HCT116 (cell line): ENCODE measurements at regions not wholly inside any gene's neighbourhood (a gene's known extent, or its start where the extent isn't known, plus 50 kb on each side); places are given as distances from the start of the nearest gene placed in this dataset.

ENCODE experiments used
- CTCF ChIP-seq, 3 experiments: fragments of 200-600 bp in 1 of 3; sonication (generic) in 1 of 3; IDR thresholded peaks in 2 of 3; conservative IDR thresholded peaks in 1 of 3; 2 replicates each; pipeline ENCODE4 v1.5.1; 2012 to 2017; ENCODE audit warnings: low read depth in 2 of 3, low read length in 2 of 3, antibody characterized with exemption in 1 of 3, borderline replicate concordance in 1 of 3, control low read depth in 1 of 3, mild to moderate bottlenecking in 1 of 3, mixed read lengths in 1 of 3, mixed run types in 1 of 3, moderate library complexity in 1 of 3; ENCODE audit not compliant: insufficient read depth in 1 of 3
- EZH2 ChIP-seq: fragments of 200-600 bp; sonication (generic); IDR thresholded peaks from 2 replicates; pipeline ENCODE4 v1.6.1; 2017; ENCODE audit warnings: antibody characterized with exemption, mixed run types
- REST ChIP-seq: IDR thresholded peaks from 2 replicates; pipeline ENCODE4 v1.6.1; 2012; ENCODE audit warnings: low read depth
- SP1 ChIP-seq: IDR thresholded peaks from 2 replicates; pipeline ENCODE4 v1.6.1; 2012; ENCODE audit warnings: low read depth

GRCh38 chr3:3633761-3634160 lies 165.5 kb upstream of the LRRN1 start:
- TF ChIP-seq REST = no peak
- TF ChIP-seq EZH2 = no peak
- TF ChIP-seq SP1 = no peak
- no peak for TF ChIP-seq CTCF (IDR thresholded peaks at IDR 0.05 in 2 of 3, conservative IDR thresholded peaks at IDR 0.05 in 1 of 3; ENCODE audit: borderline replicate concordance in 1 of 3, insufficient read depth in 1 of 3, low read depth in 2 of 3, low read length in 2 of 3)
